GM12878 (cell line): ENCODE measurements at regions not wholly inside any gene's neighbourhood (a gene's known extent, or its start where the extent isn't known, plus 50 kb on each side); places are given as distances from the start of the nearest gene placed in this dataset.

ENCODE experiments used
- ATAC-seq: fragments of 200-7000 bp; cut with Tn5 transposase; 3 replicates; pipeline ENCODE4 v1.9.1; 2020; ENCODE audit warnings: mild to moderate bottlenecking, moderate library complexity
- BruUV-seq: library from RNA; stranded (reverse); fragments of 400-500 nt; replicated peaks from 2 replicates; lab custom pipeline; 2021; lab: Mats Ljungman, UMichigan
- CTCF ChIA-PET: fragments of 300-600 bp; sonication (Branson Sonifier 250); formaldehyde crosslinking; extraction: SDS; loops from one replicate; lab custom pipeline; 2021; ENCODE audit warnings: inconsistent platforms; lab: Yijun Ruan, JAX
- POLR2A ChIA-PET: fragments of 350-600 bp; formaldehyde crosslinking; extraction: SDS; loops from one replicate; lab custom pipeline; 2021; ENCODE audit warnings: inconsistent platforms; lab: Charles Lee
- RAD21 ChIA-PET: fragments of 300-600 bp; sonication (Branson Sonifier 250); formaldehyde crosslinking; loops from one replicate; lab custom pipeline; 2023; ENCODE audit warnings: antibody characterized with exemption; ENCODE audit not compliant: unreplicated experiment; lab: Charles Lee
- SMC1A ChIA-PET: fragments of 300-600 bp; sonication (Branson Sonifier 250); formaldehyde crosslinking; loops from one replicate; lab custom pipeline; 2023; ENCODE audit not compliant: unreplicated experiment, uncharacterized antibody; lab: Charles Lee
- DNase-seq: peaks from one replicate; pipeline ENCODE4 v3.0.0-alpha.2; 2011; ENCODE audit warnings: low read depth, low spot score
- FAIRE-seq: peaks from 3 replicates; lab custom pipeline; 2011; peaks lifted over from hg19 to GRCh38; lab: Jason Lieb, UNC
- H2AFZ ChIP-seq: 2 replicates; pipeline ENCODE4 v1.6.0; 2011; ENCODE audit warnings: low read depth, low read length, control low read depth; ENCODE audit not compliant: control insufficient read depth
- H3K27ac ChIP-seq: 2 replicates; pipeline ENCODE4 v1.5.1; 2011; ENCODE audit warnings: control low read depth; ENCODE audit not compliant: control insufficient read depth, insufficient read depth
- H3K27me3 ChIP-seq, 2 experiments: replicated peaks in 1 of 2; 2 replicates each; pipeline versions ENCODE4 v1.6.0 to v1.6.1; 2011; ENCODE audit warnings: low read length in 1 of 2; ENCODE audit not compliant: control insufficient read depth in 2 of 2, insufficient read depth in 2 of 2
- H3K36me3 ChIP-seq, 2 experiments: 2 replicates each; pipeline ENCODE4 v1.5.1; 2011; ENCODE audit warnings: low read length in 1 of 2; ENCODE audit not compliant: control insufficient read depth in 2 of 2, insufficient read depth in 2 of 2
- H3K4me1 ChIP-seq: 2 replicates; pipeline ENCODE4 v1.6.1; 2011; ENCODE audit warnings: mild to moderate bottlenecking, low read length, moderate library complexity, mixed read lengths; ENCODE audit not compliant: control insufficient read depth, insufficient read depth
- H3K4me2 ChIP-seq: 2 replicates; pipeline ENCODE4 v1.6.0; 2011; ENCODE audit warnings: control low read depth; ENCODE audit not compliant: control insufficient read depth, insufficient read depth
- H3K4me3 ChIP-seq: fragments of 200-600 bp; sonication (generic); 2 replicates; pipeline ENCODE4 v1.5.1; 2016
- H3K79me2 ChIP-seq: 2 replicates; pipeline ENCODE4 v1.6.0; 2011; ENCODE audit warnings: low read length; ENCODE audit not compliant: control insufficient read depth, insufficient read depth
- H3K9ac ChIP-seq: 2 replicates; pipeline ENCODE4 v1.8.0; 2011; ENCODE audit warnings: low read length, control low read depth, mixed read lengths; ENCODE audit not compliant: control insufficient read depth, insufficient read depth
- H3K9me3 ChIP-seq: replicated peaks from 3 replicates; pipeline ENCODE4 v1.5.1; 2011; ENCODE audit warnings: mild to moderate bottlenecking, low read length; ENCODE audit not compliant: control insufficient read depth, insufficient read depth
- H4K20me1 ChIP-seq: 2 replicates; pipeline ENCODE4 v1.6.0; 2011; ENCODE audit not compliant: control insufficient read depth, insufficient read depth
- CBX3 ChIP-seq: fragments of 200-600 bp; sonication (generic); IDR thresholded peaks from 2 replicates; pipeline ENCODE4 v1.6.1; 2016; ENCODE audit warnings: low read depth, borderline replicate concordance
- CEBPZ ChIP-seq: fragments of 150-350 bp; IDR thresholded peaks from 2 replicates; pipeline ENCODE4 v1.6.1; 2016; ENCODE audit warnings: low read depth, low read length
- CHD2 ChIP-seq: IDR thresholded peaks from 2 replicates; pipeline ENCODE4 v1.6.1; 2011; ENCODE audit warnings: low read depth, low read length, improper control_type of control experiment, borderline replicate concordance
- CHD4 ChIP-seq: fragments of 200-600 bp; sonication (generic); IDR thresholded peaks from 2 replicates; pipeline ENCODE4 v1.6.1; 2016; ENCODE audit warnings: mild to moderate bottlenecking
- CREM ChIP-seq: IDR thresholded peaks from 2 replicates; pipeline ENCODE4 v1.6.1; 2014; ENCODE audit warnings: antibody characterized with exemption, low read depth
- CUX1 ChIP-seq: IDR thresholded peaks from 2 replicates; pipeline ENCODE4 v1.6.1; 2012; ENCODE audit warnings: improper control_type of control experiment, low read depth, low read length; ENCODE audit not compliant: insufficient replicate concordance
- FOXK2 ChIP-seq: fragments of 450-650 bp; IDR thresholded peaks from 2 replicates; pipeline ENCODE4 v1.6.1; 2017; ENCODE audit warnings: mild to moderate bottlenecking, moderate library complexity
- NR2C2 ChIP-seq: IDR thresholded peaks from 2 replicates; pipeline ENCODE4 v1.6.1; 2011; ENCODE audit warnings: borderline replicate concordance, low read depth; ENCODE audit not compliant: control insufficient read depth, insufficient read length
- PML ChIP-seq: IDR thresholded peaks from 2 replicates; pipeline ENCODE4 v1.6.1; 2012; ENCODE audit warnings: low read length, inconsistent platforms
- POU2F2 ChIP-seq: IDR thresholded peaks from 3 replicates; pipeline ENCODE4 v1.6.1; 2011; ENCODE audit warnings: low read depth, mild to moderate bottlenecking, low read length, borderline replicate concordance
- SRF ChIP-seq, 2 experiments: IDR thresholded peaks; 2 replicates each; pipeline ENCODE4 v1.6.1; 2011; ENCODE audit warnings: low read depth in 2 of 2, low read length in 2 of 2, mild to moderate bottlenecking in 1 of 2, moderate library complexity in 1 of 2
- in situ Hi-C: fragments of 300-500 bp; cut with MboI; formaldehyde crosslinking; loops from 9 replicates; pipeline ENCODE4 v1.14.3; 2018; ENCODE audit warnings: mixed read lengths
- intact Hi-C: fragments of 100-400 bp; cut with micrococcal nuclease; formaldehyde crosslinking; loops from one replicate; pipeline ENCODE4 v1.14.2; 2022; ENCODE audit not compliant: unreplicated experiment
- TF ChIP-seq, protein P1 (sequence below): IDR thresholded peaks from 2 replicates; pipeline ENCODE4 v1.6.1; 2012; ENCODE audit warnings: low read depth, low read length, improper control_type of control experiment

DNA sequence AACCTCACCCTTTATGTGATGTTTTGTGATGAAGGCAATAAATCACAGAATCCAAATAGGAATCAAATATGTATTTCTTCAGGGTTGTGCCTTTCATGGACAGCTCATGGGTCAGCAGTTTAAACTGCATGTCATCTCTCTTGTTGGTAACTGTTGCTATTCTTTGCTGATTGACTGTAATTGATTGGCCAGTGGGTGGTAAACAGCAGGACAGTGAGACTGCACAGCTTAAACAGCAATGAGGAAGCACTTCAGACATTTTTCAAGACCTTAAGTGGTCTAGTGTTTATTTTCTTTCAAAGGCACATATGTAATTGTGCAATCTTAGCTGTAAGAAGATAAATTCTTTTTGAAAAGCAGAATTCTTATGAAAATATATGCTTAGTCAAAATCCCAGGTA lies 260.5 kb downstream of the COX7C start:
- POLR2A ChIA-PET = no interaction called here
- H3K27ac ChIP-seq = no peak overlapping the region
- H2AFZ ChIP-seq = no peak overlapping the region
- intact Hi-C loops (no loop called here), in situ Hi-C loops (no loop called here)
- H3K9me3 ChIP-seq = no peaks in the 10 kb centered on the region
- H3K79me2 ChIP-seq = no peaks in the 10 kb centered on the region
- H3K27me3 ChIP-seq = no peaks in the 10 kb centered on the region
- H3K4me2 ChIP-seq = no peak overlapping the region
- no peaks in the 10 kb centered on the region for H3K36me3 ChIP-seq
- no peak overlapping the region for H3K4me3 ChIP-seq
- no peak overlapping the region for H3K9ac ChIP-seq
- SMC1A ChIA-PET = interaction anchor here (0.6 to 1.9 kb wide), 4 partner anchors 12 to 135 kb away, joined by 3 to 6 read pairs (median 3); no protein-coding TSS in a partner anchor
- CTCF ChIA-PET = interaction anchor here (1.3 kb wide), 1 partner anchor 9 kb away, joined by 4 read pairs; no protein-coding TSS in a partner anchor
- no TSS peak for BruUV-seq
- H4K20me1 ChIP-seq = no peaks in the 10 kb centered on the region
- no peak for FAIRE-seq
- ATAC-seq = no peak
- RAD21 ChIA-PET = interaction anchor here (1.1 kb wide), 1 partner anchor 135 kb away, joined by 3 read pairs; no protein-coding TSS in a partner anchor
- DNase-seq = no peak
- no peaks in the 10 kb centered on the region for H3K4me1 ChIP-seq
- TF ChIP-seq PML = no peak
- TF ChIP-seq CHD2 = no peak
- TF ChIP-seq POU2F2 = no peak
- TF ChIP-seq, protein P1, sequence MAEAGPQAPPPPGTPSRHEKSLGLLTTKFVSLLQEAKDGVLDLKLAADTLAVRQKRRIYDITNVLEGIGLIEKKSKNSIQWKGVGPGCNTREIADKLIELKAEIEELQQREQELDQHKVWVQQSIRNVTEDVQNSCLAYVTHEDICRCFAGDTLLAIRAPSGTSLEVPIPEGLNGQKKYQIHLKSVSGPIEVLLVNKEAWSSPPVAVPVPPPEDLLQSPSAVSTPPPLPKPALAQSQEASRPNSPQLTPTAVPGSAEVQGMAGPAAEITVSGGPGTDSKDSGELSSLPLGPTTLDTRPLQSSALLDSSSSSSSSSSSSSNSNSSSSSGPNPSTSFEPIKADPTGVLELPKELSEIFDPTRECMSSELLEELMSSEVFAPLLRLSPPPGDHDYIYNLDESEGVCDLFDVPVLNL = no peak
- TF ChIP-seq CUX1 = no peak
- TF ChIP-seq CBX3 = no peak
- TF ChIP-seq CREM = no peak
- no peak for TF ChIP-seq SRF (IDR thresholded peaks at IDR 0.05; ENCODE audit: low read depth in 2 of 2, low read length in 2 of 2)
- TF ChIP-seq CEBPZ = no peak
- no peak for TF ChIP-seq NR2C2
- TF ChIP-seq FOXK2 = no peak
- TF ChIP-seq CHD4 = no peak
